Osteoblast (primary cell): ENCODE measurements at regions not wholly inside any gene's neighbourhood (a gene's known extent, or its start where the extent isn't known, plus 50 kb on each side); places are given as distances from the start of the nearest gene placed in this dataset.
"Not testable (repeated sequence)": the region's sequence is repeated elsewhere in the genome, so short reads cannot be mapped to it uniquely, and the experiment has no call there.

ENCODE experiments used
- DNase-seq: peaks from one replicate; pipeline ENCODE4 v3.0.0; 2011; ENCODE audit warnings: low spot score, mixed read lengths; ENCODE audit not compliant: insufficient read length; ENCODE audit errors: missing footprints
- H2AFZ ChIP-seq: 2 replicates; pipeline ENCODE4 v1.6.0; 2011; ENCODE audit warnings: mild to moderate bottlenecking, low read length
- H3K27ac ChIP-seq: 2 replicates; pipeline ENCODE4 v1.5.1; 2011; ENCODE audit warnings: mild to moderate bottlenecking, low read depth, low read length, moderate library complexity
- H3K27me3 ChIP-seq: 2 replicates; pipeline ENCODE4 v1.6.0; 2012; ENCODE audit warnings: mild to moderate bottlenecking, control low read depth, inconsistent platforms, low read length, moderate library complexity; ENCODE audit not compliant: insufficient read depth
- H3K36me3 ChIP-seq: 2 replicates; pipeline ENCODE4 v1.5.1; 2011; ENCODE audit warnings: mild to moderate bottlenecking, low read length, control low read depth, moderate library complexity; ENCODE audit not compliant: insufficient read depth
- H3K4me1 ChIP-seq: 2 replicates; pipeline ENCODE4 v1.5.1; 2011; ENCODE audit warnings: mild to moderate bottlenecking, low read length, control low read depth, moderate library complexity; ENCODE audit not compliant: insufficient read depth
- H3K4me2 ChIP-seq: 2 replicates; pipeline ENCODE4 v1.6.0; 2011; ENCODE audit warnings: mild to moderate bottlenecking, low read length; ENCODE audit not compliant: insufficient read depth
- H3K4me3 ChIP-seq: fragments of 200-600 bp; sonication (generic); 3 replicates; pipeline ENCODE4 v1.5.1; 2012; ENCODE audit warnings: mild to moderate bottlenecking, low read length, inconsistent platforms; ENCODE audit not compliant: insufficient read depth
- H3K79me2 ChIP-seq: 2 replicates; pipeline ENCODE4 v1.6.0; 2012; ENCODE audit warnings: mild to moderate bottlenecking, low read length, control low read depth, inconsistent platforms; ENCODE audit not compliant: insufficient read depth
- H3K9me3 ChIP-seq: 2 replicates; pipeline ENCODE4 v1.5.1; 2011; ENCODE audit warnings: low read depth, low read length, control low read depth
- H4K20me1 ChIP-seq: 2 replicates; pipeline ENCODE4 v1.6.0; 2012; ENCODE audit warnings: mild to moderate bottlenecking, low read length, control low read depth; ENCODE audit not compliant: insufficient read depth
- CTCF ChIP-seq: IDR thresholded peaks from 2 replicates; pipeline ENCODE4 v1.5.1; 2011; ENCODE audit warnings: mild to moderate bottlenecking, low read depth, low read length, moderate library complexity; ENCODE audit errors: extremely low read depth

DNA sequence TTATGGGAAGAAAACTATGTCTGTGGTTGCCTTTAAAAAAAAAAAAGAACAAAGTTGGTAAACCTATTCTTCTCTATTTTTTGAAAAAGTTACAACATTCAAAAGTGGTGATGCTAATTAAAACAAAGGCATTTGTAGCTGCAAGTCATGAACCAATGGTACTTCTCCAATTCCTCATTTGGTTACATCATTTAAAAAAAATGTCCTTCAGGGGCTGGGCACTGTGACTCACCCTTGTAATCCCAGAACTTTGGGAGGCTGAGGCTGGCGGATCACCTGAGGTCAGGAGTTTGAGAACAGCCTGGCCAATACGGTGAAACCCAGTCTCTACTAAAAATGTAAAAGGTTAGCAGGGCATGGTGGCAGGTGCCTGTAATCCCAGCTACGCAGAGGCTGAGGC is 574.6 kb downstream of the VGLL3 start:
- Histone ChIP-seq H2AFZ (no peak overlapping the region), H3K4me3 (no peak overlapping the region), H3K27me3 (no peaks in the 10 kb centered on the region), H3K4me1 (no peaks in the 10 kb centered on the region), H4K20me1 (no peaks in the 10 kb centered on the region), H3K9me3 (no peaks in the 10 kb centered on the region), H3K4me2 (no peak overlapping the region), H3K79me2 (no peaks in the 10 kb centered on the region), H3K36me3 (no peaks in the 10 kb centered on the region), H3K27ac (no peak overlapping the region)
- no peak for TF ChIP-seq CTCF
- no peak for DNase-seq

DNA sequence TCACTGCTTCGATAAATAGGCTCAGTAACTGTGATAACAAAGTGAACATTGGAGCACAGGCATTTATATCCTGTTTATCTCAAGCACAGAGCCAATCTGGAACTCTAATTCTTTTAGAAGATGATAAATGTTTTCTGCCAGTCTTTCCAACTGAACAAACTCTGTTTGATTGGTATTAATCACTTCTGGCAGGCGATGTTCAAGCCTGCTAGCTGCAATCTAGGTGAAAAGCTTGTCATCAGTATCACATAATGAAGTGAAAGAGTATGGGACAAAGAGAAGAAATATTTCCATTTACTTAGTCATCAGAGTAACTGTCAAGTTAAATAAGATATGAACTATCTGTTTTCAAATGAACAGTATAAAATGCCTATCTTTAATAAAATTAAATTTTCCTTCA is 577.3 kb downstream of the VGLL3 start:
- Histone ChIP-seq H3K79me2 (no peaks in the 10 kb centered on the region), H4K20me1 (no peaks in the 10 kb centered on the region), H3K4me2 (no peak overlapping the region), H3K27me3 (no peaks in the 10 kb centered on the region), H3K27ac (no peak overlapping the region), H3K4me3 (no peak overlapping the region), H3K36me3 (no peaks in the 10 kb centered on the region), H3K9me3 (no peaks in the 10 kb centered on the region), H3K4me1 (no peaks in the 10 kb centered on the region), H2AFZ (no peak overlapping the region)
- no peak for TF ChIP-seq CTCF
- DNase-seq = no peak

DNA sequence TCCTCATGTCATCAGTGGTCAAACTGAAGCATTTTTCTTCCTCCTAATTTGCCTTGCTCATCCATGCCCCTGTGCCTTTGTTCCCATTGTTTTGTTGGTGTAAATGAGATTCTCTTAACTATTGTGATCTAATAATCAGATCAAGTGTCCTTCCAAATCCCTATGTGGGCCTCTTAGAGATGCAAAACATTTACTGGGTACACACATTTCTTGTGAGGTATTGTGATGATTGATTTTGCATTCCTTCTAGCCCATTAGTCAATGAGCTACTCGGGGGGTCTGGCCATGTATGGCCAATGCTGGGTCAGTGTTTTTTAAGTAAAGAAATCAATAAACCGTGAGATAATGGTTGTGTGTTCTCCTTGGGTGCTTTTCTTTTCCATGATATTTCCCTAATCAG is 580.4 kb downstream of the VGLL3 start:
- Histone ChIP-seq H3K4me1 (no peaks in the 10 kb centered on the region), H4K20me1 (no peaks in the 10 kb centered on the region), H3K4me3 (no peak overlapping the region), H3K79me2 (no peaks in the 10 kb centered on the region), H3K9me3 (no peaks in the 10 kb centered on the region), H2AFZ (no peak overlapping the region), H3K27me3 (no peaks in the 10 kb centered on the region), H3K4me2 (no peak overlapping the region), H3K36me3 (no peaks in the 10 kb centered on the region), H3K27ac (no peak overlapping the region)
- no peak for DNase-seq
- no peak for TF ChIP-seq CTCF

DNA sequence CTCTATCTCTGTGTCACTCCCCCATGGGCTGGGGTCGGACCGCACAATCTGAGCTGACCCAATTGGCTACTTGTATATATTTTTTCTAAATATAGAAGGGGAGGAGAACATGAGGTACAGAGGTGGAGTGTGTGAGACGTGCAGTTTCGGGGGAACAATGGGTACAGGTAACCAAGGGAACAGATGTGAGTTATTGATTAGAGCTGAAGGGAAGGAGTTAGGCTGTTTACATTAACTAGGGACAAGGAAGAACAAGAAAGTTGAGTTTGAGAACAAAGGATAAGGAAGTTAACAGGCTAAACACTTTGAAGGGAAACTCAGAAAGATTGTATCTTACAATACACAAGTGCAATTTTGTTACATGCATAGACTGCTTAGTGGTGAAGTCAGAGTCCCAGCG is 601.2 kb downstream of the VGLL3 start:
- DNase-seq, H2AFZ ChIP-seq, H3K9me3 ChIP-seq, H3K4me1 ChIP-seq, H3K4me3 ChIP-seq, H3K36me3 ChIP-seq, H3K4me2 ChIP-seq, H3K27me3 ChIP-seq, H3K79me2 ChIP-seq, H4K20me1 ChIP-seq, H3K27ac ChIP-seq: not testable (repeated sequence)

GRCh38 chr3:86388820-86389219 is 602.1 kb downstream of the VGLL3 start:
- peaks cover 2% of the 10 kb centered on the region for H3K9me3 ChIP-seq
- no peak for DNase-seq
- H3K27me3 ChIP-seq = no peaks in the 10 kb centered on the region
- H3K4me3 ChIP-seq = no peak overlapping the region
- H3K27ac ChIP-seq = no peak overlapping the region
- TF ChIP-seq CTCF = no peak
- no peaks in the 10 kb centered on the region for H3K4me1 ChIP-seq
- H3K79me2 ChIP-seq = no peaks in the 10 kb centered on the region
- no peak overlapping the region for H3K4me2 ChIP-seq
- H4K20me1 ChIP-seq = no peaks in the 10 kb centered on the region
- H3K36me3 ChIP-seq = no peaks in the 10 kb centered on the region
- H2AFZ ChIP-seq = no peak overlapping the region
